ENCODE measurements at regions not wholly inside any gene's neighbourhood (a gene's known extent, or its start where the extent isn't known, plus 50 kb on each side); places are given as distances from the start of the nearest gene placed in this dataset.

DNA sequence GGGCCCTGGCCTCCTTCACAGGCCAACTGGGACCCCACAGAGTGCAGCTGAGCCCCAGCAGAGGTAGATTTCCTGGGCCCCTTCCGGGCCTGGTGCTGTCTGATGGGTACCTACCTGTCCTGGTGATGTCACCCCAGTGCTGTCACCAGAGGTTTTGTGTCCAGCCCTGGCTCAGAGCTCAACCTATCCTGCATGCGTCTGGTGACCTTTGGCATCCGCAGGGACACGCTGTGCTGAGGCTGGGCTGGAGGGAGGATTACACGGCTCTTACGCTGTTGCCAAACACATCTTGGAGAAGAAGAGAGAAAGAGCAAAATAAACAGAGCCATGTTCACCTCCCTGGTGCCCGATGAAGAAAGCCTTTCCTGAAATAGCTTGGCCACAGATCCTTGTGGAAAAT is 70.6 kb upstream of the MED9 start:
- Histone ChIP-seq H3K4me2 (ENCODE audit: low read depth, low read length, poor library complexity, severe bottlenecking) (no peak overlapping the region), H3F3A (ENCODE audit: insufficient read depth) (no peaks in the 10 kb centered on the region)
- TF ChIP-seq, protein P1, sequence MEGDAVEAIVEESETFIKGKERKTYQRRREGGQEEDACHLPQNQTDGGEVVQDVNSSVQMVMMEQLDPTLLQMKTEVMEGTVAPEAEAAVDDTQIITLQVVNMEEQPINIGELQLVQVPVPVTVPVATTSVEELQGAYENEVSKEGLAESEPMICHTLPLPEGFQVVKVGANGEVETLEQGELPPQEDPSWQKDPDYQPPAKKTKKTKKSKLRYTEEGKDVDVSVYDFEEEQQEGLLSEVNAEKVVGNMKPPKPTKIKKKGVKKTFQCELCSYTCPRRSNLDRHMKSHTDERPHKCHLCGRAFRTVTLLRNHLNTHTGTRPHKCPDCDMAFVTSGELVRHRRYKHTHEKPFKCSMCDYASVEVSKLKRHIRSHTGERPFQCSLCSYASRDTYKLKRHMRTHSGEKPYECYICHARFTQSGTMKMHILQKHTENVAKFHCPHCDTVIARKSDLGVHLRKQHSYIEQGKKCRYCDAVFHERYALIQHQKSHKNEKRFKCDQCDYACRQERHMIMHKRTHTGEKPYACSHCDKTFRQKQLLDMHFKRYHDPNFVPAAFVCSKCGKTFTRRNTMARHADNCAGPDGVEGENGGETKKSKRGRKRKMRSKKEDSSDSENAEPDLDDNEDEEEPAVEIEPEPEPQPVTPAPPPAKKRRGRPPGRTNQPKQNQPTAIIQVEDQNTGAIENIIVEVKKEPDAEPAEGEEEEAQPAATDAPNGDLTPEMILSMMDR (IDR thresholded peaks at IDR 0.05; ENCODE audit: insufficient read depth, low read length, poor library complexity, severe bottlenecking), result no peak
- no peak for TF ChIP-seq EZH2phosphoT487 (conservative IDR thresholded peaks at IDR 0.05; ENCODE audit: low read length)

DNA sequence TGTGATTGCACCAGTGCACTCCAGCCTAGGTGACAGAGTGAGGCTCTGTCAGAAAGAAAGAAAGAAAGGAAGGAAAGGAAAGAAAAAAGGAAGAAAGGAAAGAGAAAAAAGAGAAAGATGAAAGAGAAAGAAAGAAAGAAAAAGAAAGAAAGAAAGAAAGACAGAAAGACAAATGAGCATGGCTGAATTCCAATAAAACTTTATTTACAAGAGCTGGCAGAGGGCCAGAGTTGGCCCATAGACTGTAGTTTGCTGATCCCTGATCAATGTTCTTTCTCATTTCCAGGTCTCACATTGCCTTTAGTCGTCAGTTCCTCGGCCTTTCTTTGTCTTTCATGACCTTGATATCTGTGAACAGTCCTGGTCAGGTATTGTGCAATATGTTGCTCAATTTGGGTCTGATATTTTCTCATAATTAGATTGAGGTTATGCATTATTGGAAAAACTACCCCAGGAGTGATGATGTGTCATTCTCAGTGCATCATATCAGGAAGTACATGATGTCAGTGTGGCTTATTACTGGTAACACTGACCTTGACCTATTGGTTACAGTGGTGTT is 68.5 kb upstream of the MED9 start:
- no peak for TF ChIP-seq EZH2phosphoT487 (conservative IDR thresholded peaks at IDR 0.05; ENCODE audit: low read length)
- TF ChIP-seq, protein P1 (IDR thresholded peaks at IDR 0.05; ENCODE audit: insufficient read depth, low read length, poor library complexity, severe bottlenecking), result no peak
- Histone ChIP-seq H3K36me3 (ENCODE audit: low read length) (no peaks in the 10 kb centered on the region), H3K79me2 (ENCODE audit: insufficient read depth, low read length) (no peaks in the 10 kb centered on the region), H3F3A (ENCODE audit: insufficient read depth) (no peaks in the 10 kb centered on the region), H3K9me2 (replicated peaks; ENCODE audit: insufficient read depth, low read length) (no peaks in the 10 kb centered on the region), H3K27me3 (ENCODE audit: low read length) (no peaks in the 10 kb centered on the region), H3K4me2 (ENCODE audit: low read depth, low read length, poor library complexity, severe bottlenecking) (no peak overlapping the region), H3K9me3 (ENCODE audit: insufficient read depth, low read length) (no peaks in the 10 kb centered on the region), H2AFZ (ENCODE audit: low read depth, low read length, severe bottlenecking) (no peak overlapping the region), H3K27ac (ENCODE audit: low read depth, low read length) (no peak overlapping the region), H3K4me3 (ENCODE audit: insufficient read depth, low read length, poor library complexity, severe bottlenecking) (no peak overlapping the region), H4K20me1 (ENCODE audit: low read depth, low read length) (no peaks in the 10 kb centered on the region), H3K9ac (ENCODE audit: low read length) (no peak overlapping the region)

More for the DNA sequence above, 70.6 kb upstream of the MED9 start:
- Histone ChIP-seq H3K9me3 (ENCODE audit: insufficient read depth, low read length) (no peaks in the 10 kb centered on the region), H3K27ac (ENCODE audit: low read depth, low read length) (no peak overlapping the region), H3K27me3 (ENCODE audit: low read length) (no peaks in the 10 kb centered on the region), H4K20me1 (ENCODE audit: low read depth, low read length) (no peaks in the 10 kb centered on the region), H3K36me3 (ENCODE audit: low read length) (no peaks in the 10 kb centered on the region), H3K4me3 (ENCODE audit: insufficient read depth, low read length, poor library complexity, severe bottlenecking) (no peak overlapping the region), H3K9ac (ENCODE audit: low read length) (no peak overlapping the region), H3K9me2 (replicated peaks; ENCODE audit: insufficient read depth, low read length) (no peaks in the 10 kb centered on the region), H3K79me2 (ENCODE audit: insufficient read depth, low read length) (no peaks in the 10 kb centered on the region), H2AFZ (ENCODE audit: low read depth, low read length, severe bottlenecking) (no peak overlapping the region)

GRCh38 chr17:17410357-17410756 is 66.4 kb upstream of the MED9 start:
- H4K20me1 ChIP-seq (ENCODE audit: low read depth, low read length), result no peaks in the 10 kb centered on the region
- no peak overlapping the region for H3K9ac ChIP-seq (ENCODE audit: low read length)
- no peaks in the 10 kb centered on the region for H3K79me2 ChIP-seq (ENCODE audit: insufficient read depth, low read length)
- no peaks in the 10 kb centered on the region for H3K36me3 ChIP-seq (ENCODE audit: low read length)
- H3K9me3 ChIP-seq (ENCODE audit: insufficient read depth, low read length), result no peaks in the 10 kb centered on the region
- no peak overlapping the region for H3K4me3 ChIP-seq (ENCODE audit: insufficient read depth, low read length, poor library complexity, severe bottlenecking)
- TF ChIP-seq, protein P1 (IDR thresholded peaks at IDR 0.05; ENCODE audit: insufficient read depth, low read length, poor library complexity, severe bottlenecking), result no peak
- no peak for TF ChIP-seq EZH2phosphoT487 (conservative IDR thresholded peaks at IDR 0.05; ENCODE audit: low read length)
- no peaks in the 10 kb centered on the region for H3K27me3 ChIP-seq (ENCODE audit: low read length)
- no peaks in the 10 kb centered on the region for H3K9me2 ChIP-seq (replicated peaks; ENCODE audit: insufficient read depth, low read length)
- no peaks in the 10 kb centered on the region for H3F3A ChIP-seq (ENCODE audit: insufficient read depth)
- no peak overlapping the region for H3K27ac ChIP-seq (ENCODE audit: low read depth, low read length)
- no peak overlapping the region for H3K4me2 ChIP-seq (ENCODE audit: low read depth, low read length, poor library complexity, severe bottlenecking)
- H2AFZ ChIP-seq (ENCODE audit: low read depth, low read length, severe bottlenecking), result no peak overlapping the region

All from SU-DHL-6 (cell line).